Mesendoderm (in vitro differentiated cells): ENCODE measurements at regions not wholly inside any gene's neighbourhood (a gene's known extent, or its start where the extent isn't known, plus 50 kb on each side); places are given as distances from the start of the nearest gene placed in this dataset.
A peak's percentile ranks its signal among the peaks of the same experiment; 100 is the strongest.
"Not testable (repeated sequence)": the region's sequence is repeated elsewhere in the genome, so short reads cannot be mapped to it uniquely, and the experiment has no call there.

Experiments used
- DNase-seq: peaks from one replicate; pipeline ENCODE4 v3.0.0; 2013
- H2AK5ac ChIP-seq: 2 replicates; pipeline ENCODE4 v1.6.1; 2013; ENCODE audit warnings: low read length, inconsistent platforms
- H2BK120ac ChIP-seq: 2 replicates; pipeline ENCODE4 v1.6.1; 2013; ENCODE audit warnings: low read depth, mild to moderate bottlenecking, low read length, moderate library complexity, mixed read lengths
- H2BK15ac ChIP-seq: replicated peaks from 2 replicates; pipeline ENCODE4 v1.6.1; 2013; ENCODE audit warnings: low read depth, mild to moderate bottlenecking, moderate library complexity
- H2BK5ac ChIP-seq: 2 replicates; pipeline ENCODE4 v1.6.1; 2013; ENCODE audit warnings: low read length, inconsistent platforms
- H3K18ac ChIP-seq: 2 replicates; pipeline ENCODE4 v1.6.1; 2013; ENCODE audit warnings: mild to moderate bottlenecking, low read length, mixed read lengths
- H3K23ac ChIP-seq: one replicate; pipeline ENCODE4 v1.6.1; 2013; ENCODE audit warnings: low read length
- H3K27ac ChIP-seq: 2 replicates; pipeline ENCODE4 v1.5.1; 2013; ENCODE audit warnings: low read depth, mild to moderate bottlenecking, inconsistent platforms, low read length, moderate library complexity
- H3K27me3 ChIP-seq: 2 replicates; pipeline ENCODE4 v1.6.1; 2013; ENCODE audit warnings: low read length, control low read depth, mild to moderate bottlenecking, inconsistent platforms; ENCODE audit not compliant: insufficient read depth, poor library complexity
- H3K36me3 ChIP-seq: 2 replicates; pipeline ENCODE4 v1.6.1; 2013; ENCODE audit warnings: low read length, inconsistent platforms; ENCODE audit not compliant: control insufficient read depth, insufficient read depth
- H3K4ac ChIP-seq: one replicate; pipeline ENCODE4 v1.6.1; 2013; ENCODE audit warnings: low read depth, mild to moderate bottlenecking, low read length, moderate library complexity
- H3K4me1 ChIP-seq: 2 replicates; pipeline ENCODE4 v1.6.1; 2013; ENCODE audit warnings: low read depth, low read length, inconsistent platforms; ENCODE audit not compliant: control insufficient read depth
- H3K4me2 ChIP-seq: 2 replicates; pipeline ENCODE4 v1.6.1; 2013; ENCODE audit warnings: low read length
- H3K4me3 ChIP-seq: 2 replicates; pipeline ENCODE4 v1.5.1; 2013; ENCODE audit warnings: mild to moderate bottlenecking, low read length
- H3K56ac ChIP-seq: one replicate; pipeline ENCODE4 v1.6.1; 2013; ENCODE audit warnings: low read length
- H3K79me1 ChIP-seq: 2 replicates; pipeline ENCODE4 v1.6.1; 2013; ENCODE audit warnings: low read length, inconsistent platforms
- H3K79me2 ChIP-seq: 2 replicates; pipeline ENCODE4 v1.6.1; 2013; ENCODE audit warnings: mild to moderate bottlenecking, low read length; ENCODE audit not compliant: control insufficient read depth, insufficient read depth
- H3K9ac ChIP-seq: 2 replicates; pipeline ENCODE4 v1.6.1; 2013; ENCODE audit warnings: low read length, inconsistent platforms
- H4K5ac ChIP-seq: one replicate; pipeline ENCODE4 v1.6.1; 2013; ENCODE audit warnings: low read length
- H4K8ac ChIP-seq: one replicate; pipeline ENCODE4 v1.6.1; 2013; ENCODE audit warnings: low read depth, mild to moderate bottlenecking, control low read depth, low read length, moderate library complexity
- WGBS: extraction: QIAGEN DNeasy Blood & Tissue Kit; methylation state at CpG from one replicate; pipeline ENCODE4 v1.1.7; 2013; ENCODE audit warnings: low lambda C conversion rate, missing lambda C conversion rate; ENCODE audit not compliant: insufficient coverage; ENCODE audit errors: extremely low coverage; 5-methylcytosine and 5-hydroxymethylcytosine counted together

DNA sequence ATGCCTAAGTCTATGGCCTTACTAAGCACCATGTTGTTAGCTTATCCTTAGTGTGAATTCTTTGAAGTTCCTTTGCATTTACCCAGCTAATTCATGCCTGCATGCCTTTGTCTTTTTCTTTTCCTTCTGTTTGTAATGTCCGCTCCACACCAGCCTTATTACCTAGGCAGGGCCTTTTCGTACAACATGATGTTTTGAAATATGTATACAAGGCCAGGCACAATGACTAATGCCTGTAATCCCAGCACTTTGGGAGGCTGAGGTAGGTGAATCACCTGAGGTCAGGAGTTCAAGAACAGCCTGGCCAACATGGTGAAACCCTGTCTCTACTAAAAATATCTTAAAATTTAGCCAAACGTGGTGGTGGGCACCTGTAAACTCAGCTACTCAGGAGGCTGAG is 1636.5 kb upstream of the SEL1L start:
- Histone ChIP-seq H4K8ac (no peak overlapping the region), H3K27ac (no peak overlapping the region), H3K56ac (no peak overlapping the region), H3K36me3 (no peaks in the 10 kb centered on the region), H4K5ac (no peak overlapping the region), H2AK5ac (no peak overlapping the region), H3K4me3 (no peak overlapping the region), H3K4me1 (no peaks in the 10 kb centered on the region), H3K23ac (no peak overlapping the region), H3K79me2 (no peaks in the 10 kb centered on the region), H2BK5ac (no peak overlapping the region), H2BK120ac (no peak overlapping the region), H3K9ac (no peak overlapping the region), H3K18ac (no peak overlapping the region), H3K4ac (no peak overlapping the region), H3K27me3 (no peaks in the 10 kb centered on the region), H2BK15ac (no peak overlapping the region), H3K4me2 (no peak overlapping the region), H3K79me1 (no peaks in the 10 kb centered on the region)
- peak; percentile 30 for DNase-seq
- no CpG with 5 or more reads among the region's 3 CpGs for WGBS

DNA sequence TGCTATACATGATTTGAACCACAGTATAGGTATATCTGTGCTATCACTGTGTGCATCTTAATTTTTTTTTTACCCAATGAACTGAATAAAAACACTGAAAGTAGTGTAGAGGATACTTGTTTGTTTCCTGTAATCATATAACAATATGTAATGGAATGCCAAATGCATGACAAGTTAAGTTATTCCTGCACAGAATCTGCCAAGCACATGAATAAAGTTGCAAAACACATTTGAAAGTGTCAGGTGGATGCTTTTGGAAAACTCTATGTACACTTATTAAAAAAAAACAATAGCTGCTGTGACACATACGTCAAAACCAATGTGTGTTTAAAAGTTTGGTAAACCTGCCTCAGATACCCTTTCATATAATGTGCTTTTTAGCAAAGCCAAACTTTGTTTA is 1638.1 kb upstream of the SEL1L start:
- no peak overlapping the region for H3K4ac ChIP-seq
- H3K9ac ChIP-seq: no peak overlapping the region
- no peak overlapping the region for H3K27ac ChIP-seq
- H3K27me3 ChIP-seq: no peaks in the 10 kb centered on the region
- DNase-seq: no peak
- H3K79me2 ChIP-seq: no peaks in the 10 kb centered on the region
- H3K36me3 ChIP-seq: no peaks in the 10 kb centered on the region
- H3K23ac ChIP-seq: no peak overlapping the region
- H2BK15ac ChIP-seq: no peak overlapping the region
- H4K8ac ChIP-seq: no peak overlapping the region
- no peak overlapping the region for H3K18ac ChIP-seq
- H3K56ac ChIP-seq: no peak overlapping the region
- H4K5ac ChIP-seq: no peak overlapping the region
- H2AK5ac ChIP-seq: no peak overlapping the region
- WGBS: no CpG with 5 or more reads among the region's 1 CpG
- no peak overlapping the region for H2BK120ac ChIP-seq
- no peak overlapping the region for H3K4me3 ChIP-seq
- H3K79me1 ChIP-seq: no peaks in the 10 kb centered on the region
- no peaks in the 10 kb centered on the region for H3K4me1 ChIP-seq
- no peak overlapping the region for H2BK5ac ChIP-seq
- no peak overlapping the region for H3K4me2 ChIP-seq

DNA sequence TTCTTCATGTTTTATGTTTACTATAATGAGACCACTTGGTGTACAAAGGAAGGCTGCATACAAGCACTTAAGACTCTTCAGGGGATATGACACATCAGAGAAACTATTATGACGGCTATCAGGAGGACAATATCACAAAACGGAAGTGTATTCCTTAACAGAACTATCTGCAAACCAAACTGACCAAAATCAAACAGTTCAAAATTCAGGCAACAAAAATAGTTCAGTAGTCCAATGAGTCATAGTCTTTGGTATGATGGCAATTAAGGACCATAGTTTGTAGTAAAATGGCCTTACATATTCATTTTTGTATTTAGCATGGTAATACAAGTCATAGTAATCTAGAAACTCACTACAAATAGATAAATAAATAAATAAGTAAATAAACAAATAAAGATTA is 1638.7 kb upstream of the SEL1L start:
- H3K18ac ChIP-seq: no peak overlapping the region
- no peak overlapping the region for H4K5ac ChIP-seq
- no peaks in the 10 kb centered on the region for H3K79me1 ChIP-seq
- DNase-seq: no peak
- H2BK15ac ChIP-seq: no peak overlapping the region
- H4K8ac ChIP-seq: no peak overlapping the region
- no peak overlapping the region for H3K23ac ChIP-seq
- H3K27me3 ChIP-seq: no peaks in the 10 kb centered on the region
- no peak overlapping the region for H3K4me2 ChIP-seq
- H3K9ac ChIP-seq: no peak overlapping the region
- H3K4me1 ChIP-seq: no peaks in the 10 kb centered on the region
- no peaks in the 10 kb centered on the region for H3K79me2 ChIP-seq
- H3K27ac ChIP-seq: no peak overlapping the region
- no peak overlapping the region for H3K4ac ChIP-seq
- H3K4me3 ChIP-seq: no peak overlapping the region
- whole genome bisulfite sequencing: no CpG with 5 or more reads among the region's 2 CpGs
- no peaks in the 10 kb centered on the region for H3K36me3 ChIP-seq
- H2BK5ac ChIP-seq: no peak overlapping the region
- H2AK5ac ChIP-seq: no peak overlapping the region
- no peak overlapping the region for H3K56ac ChIP-seq
- no peak overlapping the region for H2BK120ac ChIP-seq

DNA sequence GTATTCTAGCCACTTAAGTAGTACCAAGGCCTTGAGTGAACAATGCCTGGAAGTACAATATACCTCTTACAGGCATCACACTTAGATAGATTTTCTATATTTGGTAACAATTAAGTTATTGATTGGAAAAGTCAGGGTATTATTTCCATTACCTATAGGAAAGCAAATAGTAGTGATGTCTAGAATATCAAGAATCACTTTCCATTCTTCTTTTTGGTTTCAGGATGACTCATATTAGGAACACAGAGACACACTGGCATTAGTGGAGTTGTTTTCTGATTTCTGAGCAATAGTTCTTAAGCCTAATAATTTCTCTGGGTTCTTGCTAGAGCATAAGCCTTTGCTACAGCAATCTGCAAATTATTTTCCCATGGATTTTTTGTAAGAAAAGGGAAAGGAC is 1640.0 kb upstream of the SEL1L start:
- H2BK5ac ChIP-seq: no peak overlapping the region
- H3K56ac ChIP-seq: no peak overlapping the region
- no peak overlapping the region for H3K9ac ChIP-seq
- no peaks in the 10 kb centered on the region for H3K79me2 ChIP-seq
- no peaks in the 10 kb centered on the region for H3K79me1 ChIP-seq
- H3K27me3 ChIP-seq: no peaks in the 10 kb centered on the region
- no peak overlapping the region for H3K27ac ChIP-seq
- no peak overlapping the region for H4K8ac ChIP-seq
- no peak overlapping the region for H2AK5ac ChIP-seq
- no peak overlapping the region for H2BK15ac ChIP-seq
- DNase-seq: no peak
- no peak overlapping the region for H2BK120ac ChIP-seq
- H3K18ac ChIP-seq: no peak overlapping the region
- no peak overlapping the region for H3K23ac ChIP-seq
- H4K5ac ChIP-seq: no peak overlapping the region
- no peak overlapping the region for H3K4ac ChIP-seq
- H3K36me3 ChIP-seq: no peaks in the 10 kb centered on the region
- no peak overlapping the region for H3K4me3 ChIP-seq
- no peak overlapping the region for H3K4me2 ChIP-seq
- H3K4me1 ChIP-seq: no peaks in the 10 kb centered on the region

DNA sequence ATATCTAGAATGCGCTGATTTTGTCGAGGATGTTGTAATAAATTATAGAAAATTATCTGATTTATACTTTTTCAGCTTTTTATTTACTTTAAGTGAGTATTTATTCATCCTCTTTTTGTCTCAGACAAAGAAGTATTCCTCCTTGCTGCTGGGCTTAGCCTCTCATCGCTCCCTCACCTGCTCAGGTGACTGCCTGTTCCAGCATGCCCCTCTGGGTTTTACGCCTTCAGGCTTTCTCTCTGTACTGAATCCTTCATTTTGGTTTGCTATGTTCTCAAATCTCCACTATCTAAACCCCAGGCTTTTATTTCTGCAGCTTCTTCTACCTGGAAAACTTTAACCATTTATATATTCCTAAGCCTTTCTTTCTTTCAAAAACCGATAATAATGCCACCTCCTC is 1650.9 kb upstream of the SEL1L start:
- no CpG with 5 or more reads among the region's 5 CpGs for WGBS
- no peak overlapping the region for H2BK120ac ChIP-seq

DNA sequence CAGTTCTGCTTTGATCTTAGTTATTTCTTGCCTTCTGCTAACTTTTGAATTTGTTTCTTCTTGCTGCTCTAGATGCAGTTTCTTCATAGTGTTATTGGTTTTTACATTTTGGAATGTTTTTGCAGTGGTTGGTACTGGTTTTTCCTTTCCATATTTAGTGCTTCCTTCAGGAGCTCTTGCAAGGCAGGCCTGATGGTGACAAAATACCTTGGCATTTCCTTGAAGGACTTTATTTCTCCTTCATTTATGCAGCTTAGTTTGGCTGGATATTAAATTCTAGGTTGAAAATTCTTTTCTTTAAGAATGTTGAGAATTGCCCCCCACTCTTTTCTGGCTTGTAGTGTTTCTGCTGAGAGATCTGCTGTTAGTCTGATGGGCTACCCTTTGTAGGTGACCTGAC is 1654.7 kb upstream of the SEL1L start:
- H3K79me2 ChIP-seq, H3K4ac ChIP-seq, H3K27ac ChIP-seq, H3K4me1 ChIP-seq, H4K5ac ChIP-seq, H3K4me3 ChIP-seq, H3K27me3 ChIP-seq, H2AK5ac ChIP-seq, H3K4me2 ChIP-seq, H3K56ac ChIP-seq, H3K9ac ChIP-seq, H3K36me3 ChIP-seq, H2BK15ac ChIP-seq, H4K8ac ChIP-seq, H3K79me1 ChIP-seq, H3K23ac ChIP-seq, DNase-seq, H2BK120ac ChIP-seq, H3K18ac ChIP-seq, H2BK5ac ChIP-seq: not testable (repeated sequence)

More for the DNA sequence above, 1650.9 kb upstream of the SEL1L start:
- Histone ChIP-seq H3K36me3 (no peaks in the 10 kb centered on the region), H3K56ac (no peak overlapping the region), H4K5ac (no peak overlapping the region), H3K23ac (no peak overlapping the region), H3K4ac (no peak overlapping the region), H4K8ac (no peak overlapping the region), H3K18ac (no peak overlapping the region), H3K27ac (no peak overlapping the region), H2BK15ac (no peak overlapping the region), H2AK5ac (no peak overlapping the region), H3K27me3 (no peaks in the 10 kb centered on the region), H3K4me3 (no peak overlapping the region), H3K79me2 (no peaks in the 10 kb centered on the region), H3K4me2 (no peak overlapping the region), H3K4me1 (no peaks in the 10 kb centered on the region), H3K9ac (no peak overlapping the region), H2BK5ac (no peak overlapping the region), H3K79me1 (no peaks in the 10 kb centered on the region)
- DNase-seq: no peak
